ENCODE measurements at regions not wholly inside any gene's neighbourhood (a gene's known extent, or its start where the extent isn't known, plus 50 kb on each side); places are given as distances from the start of the nearest gene placed in this dataset.
A peak's percentile ranks its signal among the peaks of the same experiment; 100 is the strongest.

GRCh38 chr2:228590681-228591080, 409.2 kb upstream of the SPHKAP start (continued):
- no peak for TF ChIP-seq ZNF407 (CRISPR knock-in tag; IDR thresholded peaks at IDR 0.05; ENCODE audit: not compliant biosample characterization)
- TF ChIP-seq HNRNPK (IDR thresholded peaks at IDR 0.05; ENCODE audit: low read depth, low read length, poor library complexity, severe bottlenecking), result peak; percentile 32

DNA sequence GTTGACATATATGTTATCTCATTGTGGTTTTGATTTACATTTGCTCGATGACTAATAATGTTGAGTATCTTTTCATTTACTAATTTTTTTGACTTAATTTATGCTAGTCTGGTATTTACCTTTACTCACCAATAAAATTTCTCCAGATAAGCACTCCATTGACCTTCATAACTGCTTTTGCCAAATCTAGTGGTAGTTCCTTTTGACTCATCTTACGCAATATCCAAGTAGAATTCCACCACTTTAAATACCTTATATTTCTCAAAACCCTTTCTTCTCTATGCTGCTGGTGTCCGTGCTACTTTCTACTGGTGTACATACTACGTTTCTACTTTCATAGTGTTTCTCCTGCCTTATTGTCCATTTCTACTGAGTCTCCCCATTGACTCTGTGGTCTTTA, 407.6 kb upstream of the SPHKAP start:
- Histone ChIP-seq H3K79me2 (ENCODE audit: insufficient read depth, low read length) (no peaks in the 10 kb centered on the region), H3K4me1 (ENCODE audit: insufficient read depth, low read length) (no peaks in the 10 kb centered on the region), H4K20me1 (ENCODE audit: insufficient read depth, low read length) (no peaks in the 10 kb centered on the region), H3K9ac (ENCODE audit: insufficient read depth, low read depth, low read length) (no peak overlapping the region), H3K4me3 (replicated peaks in 1 of 3; ENCODE audit: insufficient read depth in 1 of 3, low read depth in 2 of 3, low read length in 3 of 3) (no peak overlapping the region), H3K4me2 (ENCODE audit: low read depth, low read length) (no peak overlapping the region), H3K27me3 (ENCODE audit: control insufficient read depth in 1 of 2, insufficient read depth in 2 of 2, low read length in 2 of 2) (no peaks in the 10 kb centered on the region), H3K27ac (ENCODE audit: extremely low read length, insufficient read depth, low read length) (no peak overlapping the region), H2AFZ (ENCODE audit: low read length) (no peak overlapping the region), H3K36me3 (replicated peaks in 1 of 2; ENCODE audit: control insufficient read depth in 1 of 2, insufficient read depth in 2 of 2, low read length in 2 of 2) (no peaks in the 10 kb centered on the region), H3K9me3 (ENCODE audit: low read length) (peaks cover 73% of the 10 kb centered on the region)
- WGBS (ENCODE audit: low lambda C conversion rate), result 33% methylated on average over 4 of the region's 4 CpGs
- no peak for TF ChIP-seq ZNF557 (CRISPR knock-in tag; IDR thresholded peaks at IDR 0.05)
- TF ChIP-seq CEBPB (IDR thresholded peaks at IDR 0.05; ENCODE audit: borderline replicate concordance, low read depth, low read length), result peak; percentile 70
- DNase-seq (ENCODE audit: low spot score), result no peak
- intact Hi-C loops (cut with micrococcal nuclease; ENCODE audit: unreplicated experiment), result no loop called here
- POLR2A ChIA-PET, result no interaction called here
- BruUV-seq (replicated peaks), result no TSS peak
- FAIRE-seq, result no peak
- CTCF ChIA-PET (ENCODE audit: low intra/inter-chr PET ratio, low total read pairs), result no interaction called here
- no peak for ATAC-seq
- in situ Hi-C loops (cut with HindIII; ENCODE audit: extremely low pct_ligation_motif_present, low pct_unique_long_range_greater_than_20kb), result no loop called here

Data from HepG2 (cell line).